ENCODE measurements at regions not wholly inside any gene's neighbourhood (a gene's known extent, or its start where the extent isn't known, plus 50 kb on each side); places are given as distances from the start of the nearest gene placed in this dataset.

DNA sequence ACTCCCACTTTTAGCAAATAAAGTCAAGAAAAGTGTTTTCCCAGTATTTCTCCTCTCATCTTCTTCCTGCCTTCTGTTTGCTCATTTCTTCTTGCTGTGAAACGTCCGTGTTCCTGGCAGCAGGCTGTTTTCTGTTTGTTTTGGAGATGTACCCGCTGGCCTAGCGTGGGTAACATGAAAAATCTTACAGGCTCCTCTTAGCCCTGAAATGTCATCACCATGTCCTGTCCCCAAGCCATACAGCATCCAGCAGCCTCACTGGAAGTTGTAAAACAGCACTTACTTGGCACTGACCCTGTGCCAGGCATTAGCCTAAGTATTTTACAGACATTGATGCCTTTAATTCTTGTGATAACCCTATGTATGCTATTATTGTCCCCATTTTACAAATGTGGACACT is 371.1 kb downstream of the FOXA2 start:
- no peak overlapping the region for H3K9ac ChIP-seq (ENCODE audit: insufficient read length, low read depth)
- H3K4me1 ChIP-seq (ENCODE audit: insufficient read depth, insufficient read length): no peaks in the 10 kb centered on the region
- H3K27me3 ChIP-seq (ENCODE audit: insufficient read depth, insufficient read length): no peaks in the 10 kb centered on the region
- no peaks in the 10 kb centered on the region for H3K36me3 ChIP-seq (ENCODE audit: insufficient read depth, insufficient read length, low read length)
- TF ChIP-seq YY1 (IDR thresholded peaks at IDR 0.05; ENCODE audit: insufficient read depth, insufficient read length): no peak
- no peak for TF ChIP-seq SUZ12 (IDR thresholded peaks at IDR 0.05; ENCODE audit: extremely low read depth, insufficient read depth, insufficient read length)
- TF ChIP-seq ZNF274 (IDR thresholded peaks at IDR 0.05; ENCODE audit: low read depth, low read length): no peak
- DNase-seq (ENCODE audit: low read depth, low spot score): no peak
- H3K9me3 ChIP-seq (ENCODE audit: insufficient read depth, low read length): no peaks in the 10 kb centered on the region
- H3K4me3 ChIP-seq (ENCODE audit: insufficient read length, low read depth): no peak overlapping the region

DNA sequence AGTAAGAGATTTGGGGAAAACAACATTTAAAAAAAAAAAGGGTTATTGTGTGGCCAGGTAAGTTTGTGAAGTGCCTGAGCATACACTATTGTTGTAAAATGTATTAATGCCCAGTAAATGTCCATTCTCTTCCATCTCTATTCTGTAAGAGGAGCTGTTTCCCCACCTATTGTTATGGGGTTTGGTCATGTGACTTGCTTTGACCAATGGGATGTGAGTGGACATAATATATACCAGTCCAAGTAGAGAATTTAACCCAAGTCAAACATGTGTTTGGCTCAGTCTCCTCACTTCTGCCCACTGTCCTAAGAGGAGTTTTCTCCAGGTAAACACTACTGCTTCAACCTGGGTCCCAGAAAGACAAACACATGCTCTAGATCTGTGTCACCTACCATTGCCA is 377.1 kb downstream of the FOXA2 start:
- no peak for TF ChIP-seq SUZ12 (IDR thresholded peaks at IDR 0.05; ENCODE audit: extremely low read depth, insufficient read depth, insufficient read length)
- TF ChIP-seq ZNF274 (IDR thresholded peaks at IDR 0.05; ENCODE audit: low read depth, low read length): no peak
- TF ChIP-seq YY1 (IDR thresholded peaks at IDR 0.05; ENCODE audit: insufficient read depth, insufficient read length): no peak
- no peak overlapping the region for H3K9ac ChIP-seq (ENCODE audit: insufficient read length, low read depth)
- no peaks in the 10 kb centered on the region for H3K9me3 ChIP-seq (ENCODE audit: insufficient read depth, low read length)
- no peak overlapping the region for H3K4me3 ChIP-seq (ENCODE audit: insufficient read length, low read depth)
- no peak for DNase-seq (ENCODE audit: low read depth, low spot score)
- no peaks in the 10 kb centered on the region for H3K4me1 ChIP-seq (ENCODE audit: insufficient read depth, insufficient read length)
- H3K36me3 ChIP-seq (ENCODE audit: insufficient read depth, insufficient read length, low read length): no peaks in the 10 kb centered on the region
- no peaks in the 10 kb centered on the region for H3K27me3 ChIP-seq (ENCODE audit: insufficient read depth, insufficient read length)

DNA sequence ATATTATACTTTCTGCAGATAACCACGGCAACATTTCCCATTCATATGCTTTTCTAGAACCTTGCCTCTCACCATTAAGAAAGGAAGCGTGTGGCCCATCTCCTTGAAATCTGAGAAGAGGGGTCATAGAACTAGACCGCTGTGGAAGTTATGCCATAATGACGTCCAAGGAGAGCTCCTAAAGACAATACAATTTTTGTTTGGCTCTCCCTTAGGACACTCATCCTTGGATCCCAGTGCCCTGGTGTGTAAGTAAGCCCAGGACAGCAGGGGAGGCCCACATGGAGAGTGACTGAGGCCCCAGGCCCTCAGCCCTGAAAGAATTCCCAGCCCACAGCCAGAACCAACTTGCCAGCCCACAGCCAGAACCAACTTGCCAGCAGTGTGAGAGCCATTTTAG is 379.6 kb downstream of the FOXA2 start:
- Histone ChIP-seq H3K9ac (ENCODE audit: insufficient read length, low read depth) (no peak overlapping the region), H3K36me3 (ENCODE audit: insufficient read depth, insufficient read length, low read length) (no peaks in the 10 kb centered on the region), H3K4me1 (ENCODE audit: insufficient read depth, insufficient read length) (no peaks in the 10 kb centered on the region), H3K27me3 (ENCODE audit: insufficient read depth, insufficient read length) (no peaks in the 10 kb centered on the region), H3K9me3 (ENCODE audit: insufficient read depth, low read length) (no peaks in the 10 kb centered on the region), H3K4me3 (ENCODE audit: insufficient read length, low read depth) (no peak overlapping the region)
- no peak for DNase-seq (ENCODE audit: low read depth, low spot score)
- TF ChIP-seq SUZ12 (IDR thresholded peaks at IDR 0.05; ENCODE audit: extremely low read depth, insufficient read depth, insufficient read length): no peak

DNA sequence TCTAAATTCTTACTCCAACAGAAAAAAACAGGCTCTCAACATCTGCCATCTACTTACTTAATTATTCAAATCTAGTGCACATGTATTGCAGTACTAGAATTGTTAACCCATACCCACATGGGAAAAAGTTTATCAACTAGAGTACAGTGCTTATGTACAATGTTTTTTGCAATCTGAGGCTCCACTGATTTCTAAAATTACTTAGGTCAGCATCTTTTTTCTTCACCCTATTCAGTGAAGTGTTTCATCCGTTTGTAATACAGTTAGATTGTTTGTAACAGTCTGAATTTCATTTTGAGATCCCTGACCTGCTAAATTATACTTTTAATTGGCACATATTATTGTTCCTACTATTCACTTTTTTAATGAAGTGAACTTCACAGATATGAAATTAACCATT is 402.2 kb downstream of the FOXA2 start:
- TF ChIP-seq ZNF274 (IDR thresholded peaks at IDR 0.05; ENCODE audit: low read depth, low read length): no peak
- H3K27me3 ChIP-seq (ENCODE audit: insufficient read depth, insufficient read length): no peaks in the 10 kb centered on the region
- DNase-seq (ENCODE audit: low read depth, low spot score): no peak

DNA sequence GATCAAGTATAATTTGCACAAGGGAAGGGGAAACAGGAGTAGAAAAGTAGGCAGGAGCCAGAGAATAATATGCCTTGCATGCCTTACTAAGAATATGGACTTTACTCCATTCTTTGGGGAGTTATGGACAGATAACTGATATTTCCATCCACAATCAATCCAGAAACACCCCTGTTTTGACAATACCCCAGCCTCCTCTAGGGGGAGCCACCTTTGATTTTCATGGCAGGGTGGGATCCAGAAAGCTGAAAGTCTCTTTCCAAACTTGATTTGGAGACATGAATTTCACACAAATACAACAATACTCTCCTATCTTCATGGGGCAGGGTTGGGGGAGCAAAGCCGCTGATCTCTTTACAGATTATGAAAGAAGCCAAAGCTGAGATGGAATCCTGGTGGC is 404.1 kb downstream of the FOXA2 start:
- DNase-seq (ENCODE audit: low read depth, low spot score): no peak
- Histone ChIP-seq H3K4me3 (ENCODE audit: insufficient read length, low read depth) (no peak overlapping the region), H3K4me1 (ENCODE audit: insufficient read depth, insufficient read length) (no peaks in the 10 kb centered on the region), H3K36me3 (ENCODE audit: insufficient read depth, insufficient read length, low read length) (no peaks in the 10 kb centered on the region), H3K27me3 (ENCODE audit: insufficient read depth, insufficient read length) (no peaks in the 10 kb centered on the region), H3K9ac (ENCODE audit: insufficient read length, low read depth) (no peak overlapping the region), H3K9me3 (ENCODE audit: insufficient read depth, low read length) (no peaks in the 10 kb centered on the region)
- no peak for TF ChIP-seq ZNF274 (IDR thresholded peaks at IDR 0.05; ENCODE audit: low read depth, low read length)
- no peak for TF ChIP-seq YY1 (IDR thresholded peaks at IDR 0.05; ENCODE audit: insufficient read depth, insufficient read length)
- TF ChIP-seq SUZ12 (IDR thresholded peaks at IDR 0.05; ENCODE audit: extremely low read depth, insufficient read depth, insufficient read length): no peak

More for the DNA sequence above, 402.2 kb downstream of the FOXA2 start:
- H3K4me3 ChIP-seq (ENCODE audit: insufficient read length, low read depth): no peak overlapping the region
- H3K36me3 ChIP-seq (ENCODE audit: insufficient read depth, insufficient read length, low read length): no peaks in the 10 kb centered on the region
- no peak overlapping the region for H3K9ac ChIP-seq (ENCODE audit: insufficient read length, low read depth)
- no peaks in the 10 kb centered on the region for H3K4me1 ChIP-seq (ENCODE audit: insufficient read depth, insufficient read length)
- no peaks in the 10 kb centered on the region for H3K9me3 ChIP-seq (ENCODE audit: insufficient read depth, low read length)

DNA sequence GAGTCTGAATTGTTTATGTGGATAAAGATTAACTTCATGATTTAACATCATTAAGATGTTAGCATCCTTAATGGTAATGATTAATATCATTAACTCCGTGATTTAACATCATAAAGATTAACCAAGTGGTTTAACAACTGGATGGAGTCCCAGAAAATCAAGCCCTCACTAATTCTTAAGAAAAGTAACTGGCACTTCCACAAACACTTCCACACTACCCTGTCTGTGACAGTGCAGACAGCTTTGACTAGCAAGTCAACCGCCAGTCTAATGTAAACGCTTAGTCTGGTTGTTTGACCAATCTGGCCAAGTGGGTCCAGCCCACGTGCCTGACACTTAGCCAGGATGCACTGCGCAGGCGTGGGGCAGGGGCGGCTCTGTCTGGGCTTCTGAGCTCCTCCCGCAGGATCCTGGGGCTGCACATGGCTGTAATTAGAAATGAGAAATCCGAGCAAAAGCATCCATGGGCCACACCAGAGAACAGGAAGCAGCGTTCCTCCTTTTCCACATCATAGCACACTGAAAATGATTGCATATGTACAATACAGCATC is 424.2 kb downstream of the FOXA2 start:
- no peak overlapping the region for H3K4me3 ChIP-seq (ENCODE audit: insufficient read length, low read depth)

DNA sequence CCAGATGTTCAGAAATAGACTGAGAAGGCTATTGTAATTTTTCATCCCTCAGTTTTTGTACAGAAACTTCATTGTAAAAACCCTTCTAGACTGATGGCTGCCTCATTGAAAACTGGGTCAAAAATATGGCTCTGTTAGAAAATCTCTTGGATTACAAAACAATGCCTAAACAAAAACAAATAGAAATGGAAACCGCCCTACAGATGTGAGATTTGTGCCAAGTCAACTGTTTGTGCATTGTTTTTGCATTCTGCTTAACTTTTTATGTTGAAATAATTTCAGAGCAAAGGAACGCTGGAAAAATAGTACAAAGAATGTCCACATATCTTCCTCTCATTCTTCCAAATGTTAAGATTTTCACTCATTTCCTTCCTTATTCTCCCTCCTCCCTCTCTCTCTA is 425.1 kb downstream of the FOXA2 start:
- no peak for TF ChIP-seq ZNF274 (IDR thresholded peaks at IDR 0.05; ENCODE audit: low read depth, low read length)
- TF ChIP-seq SUZ12 (IDR thresholded peaks at IDR 0.05; ENCODE audit: extremely low read depth, insufficient read depth, insufficient read length): no peak
- TF ChIP-seq YY1 (IDR thresholded peaks at IDR 0.05; ENCODE audit: insufficient read depth, insufficient read length): no peak
- Histone ChIP-seq H3K27me3 (ENCODE audit: insufficient read depth, insufficient read length) (no peaks in the 10 kb centered on the region), H3K9ac (ENCODE audit: insufficient read length, low read depth) (no peak overlapping the region)

More for the DNA sequence above, 424.2 kb downstream of the FOXA2 start:
- Histone ChIP-seq H3K36me3 (ENCODE audit: insufficient read depth, insufficient read length, low read length) (no peaks in the 10 kb centered on the region), H3K9me3 (ENCODE audit: insufficient read depth, low read length) (no peaks in the 10 kb centered on the region), H3K27me3 (ENCODE audit: insufficient read depth, insufficient read length) (no peaks in the 10 kb centered on the region), H3K9ac (ENCODE audit: insufficient read length, low read depth) (no peak overlapping the region), H3K4me1 (ENCODE audit: insufficient read depth, insufficient read length) (no peaks in the 10 kb centered on the region)
- DNase-seq (ENCODE audit: low read depth, low spot score): no peak
- TF ChIP-seq YY1 (IDR thresholded peaks at IDR 0.05; ENCODE audit: insufficient read depth, insufficient read length): no peak
- no peak for TF ChIP-seq SUZ12 (IDR thresholded peaks at IDR 0.05; ENCODE audit: extremely low read depth, insufficient read depth, insufficient read length)
- TF ChIP-seq ZNF274 (IDR thresholded peaks at IDR 0.05; ENCODE audit: low read depth, low read length): no peak

DNA sequence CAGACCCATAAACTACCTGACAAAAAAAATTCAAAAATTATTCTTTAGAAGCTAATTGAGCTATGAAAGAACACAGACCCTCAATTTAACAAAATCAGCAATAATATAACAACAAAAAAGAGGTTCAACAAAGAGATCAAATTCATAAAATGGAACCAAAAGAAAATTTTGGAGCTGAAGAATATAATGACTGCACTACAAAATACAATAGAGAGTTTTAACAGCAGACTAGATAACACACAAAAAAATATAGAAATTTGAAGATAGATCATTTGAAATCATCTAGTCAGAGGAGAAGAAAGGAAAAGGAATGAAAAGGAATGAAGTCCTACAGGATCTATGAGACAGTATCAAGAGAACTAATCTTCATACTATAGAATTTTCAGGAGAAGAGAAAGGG is 422.1 kb downstream of the PAX1 start:
- H3K4me1 ChIP-seq (ENCODE audit: insufficient read depth, insufficient read length): no peaks in the 10 kb centered on the region
- peaks cover 5% of the 10 kb centered on the region; the same call in 1 of the 2 replicates for H3K9me3 ChIP-seq (ENCODE audit: insufficient read depth, low read length)
- TF ChIP-seq YY1 (IDR thresholded peaks at IDR 0.05; ENCODE audit: insufficient read depth, insufficient read length): no peak
- no peak overlapping the region for H3K9ac ChIP-seq (ENCODE audit: insufficient read length, low read depth)
- no peaks in the 10 kb centered on the region for H3K27me3 ChIP-seq (ENCODE audit: insufficient read depth, insufficient read length)
- H3K4me3 ChIP-seq (ENCODE audit: insufficient read length, low read depth): no peak overlapping the region
- no peaks in the 10 kb centered on the region for H3K36me3 ChIP-seq (ENCODE audit: insufficient read depth, insufficient read length, low read length)
- no peak for DNase-seq (ENCODE audit: low read depth, low spot score)

More for the DNA sequence above, 425.1 kb downstream of the FOXA2 start:
- no peaks in the 10 kb centered on the region for H3K9me3 ChIP-seq (ENCODE audit: insufficient read depth, low read length)
- no peaks in the 10 kb centered on the region for H3K4me1 ChIP-seq (ENCODE audit: insufficient read depth, insufficient read length)
- H3K4me3 ChIP-seq (ENCODE audit: insufficient read length, low read depth): no peak overlapping the region
- H3K36me3 ChIP-seq (ENCODE audit: insufficient read depth, insufficient read length, low read length): no peaks in the 10 kb centered on the region
- DNase-seq (ENCODE audit: low read depth, low spot score): no peak
